ENCODE measurements at regions not wholly inside any gene's neighbourhood (a gene's known extent, or its start where the extent isn't known, plus 50 kb on each side); places are given as distances from the start of the nearest gene placed in this dataset.

GRCh38 chr13:62209529-62209928 lies 793.9 kb upstream of the PCDH20 start:
- no peak for TF ChIP-seq GATA2 (IDR thresholded peaks at IDR 0.05; ENCODE audit: low read depth, low read length)
- TF ChIP-seq GATA3 (IDR thresholded peaks at IDR 0.05; ENCODE audit: low read depth, low read length) = no peak
